NCI-H1105 treated with DMSO at 0.1 percent for 48 hours (cell line): ENCODE measurements at regions not wholly inside any gene's neighbourhood (a gene's known extent, or its start where the extent isn't known, plus 50 kb on each side); places are given as distances from the start of the nearest gene placed in this dataset.
A peak's percentile ranks its signal among the peaks of the same experiment; 100 is the strongest.

Experiments
- DNase-seq: peaks from one replicate; lab custom pipeline; 2025; lab: John Stamatoyannopoulos, UW

GRCh38 chr20:40738976-40739375 is 49.9 kb upstream of the MAFB start:
- peak; percentile 84 for DNase-seq

GRCh38 chr20:40739841-40740240 is 50.8 kb upstream of the MAFB start:
- no peak for DNase-seq

- DNase-seq: peak; percentile 25
Measured at GRCh38 chr20:40741507-40742106, 52.6 kb upstream of the MAFB start.

- no peak for DNase-seq
Measured at GRCh38 chr20:40743141-40743775, 54.2 kb upstream of the MAFB start.

- DNase-seq: no peak
Measured at GRCh38 chr20:40744072-40744817, 55.2 kb upstream of the MAFB start.

GRCh38 chr20:40744818-40745175 is 55.8 kb upstream of the MAFB start:
- DNase-seq: no peak

GRCh38 chr20:40746251-40746650 is 57.2 kb upstream of the MAFB start:
- DNase-seq: no peak

GRCh38 chr20:40748182-40748581 is 59.1 kb upstream of the MAFB start:
- no peak for DNase-seq

- DNase-seq: no peak
Measured at GRCh38 chr20:40749985-40750506, 61.0 kb upstream of the MAFB start.

GRCh38 chr20:40750541-40751035 is 61.6 kb upstream of the MAFB start:
- DNase-seq: no peak

GRCh38 chr20:40753472-40753871 is 64.4 kb upstream of the MAFB start:
- no peak for DNase-seq

- no peak for DNase-seq
Measured at GRCh38 chr20:40754339-40754943, 65.4 kb upstream of the MAFB start.

GRCh38 chr20:40757087-40757486 is 68.1 kb upstream of the MAFB start:
- no peak for DNase-seq

- no peak for DNase-seq
Measured at GRCh38 chr20:40758790-40759189, 69.8 kb upstream of the MAFB start.

GRCh38 chr20:40760399-40760798 is 71.4 kb upstream of the MAFB start:
- DNase-seq: no peak

- DNase-seq: no peak
Measured at GRCh38 chr20:40763646-40764295, 74.7 kb upstream of the MAFB start.

GRCh38 chr20:40765814-40766480 is 76.9 kb upstream of the MAFB start:
- DNase-seq: no peak

GRCh38 chr20:40766790-40767614 is 78.0 kb upstream of the MAFB start:
- no peak for DNase-seq

- DNase-seq: no peak
Measured at GRCh38 chr20:40767615-40767924, 78.5 kb upstream of the MAFB start.

- no peak for DNase-seq
Measured at GRCh38 chr20:40768105-40768504, 79.1 kb upstream of the MAFB start.
